ENCODE measurements at regions not wholly inside any gene's neighbourhood (a gene's known extent, or its start where the extent isn't known, plus 50 kb on each side); places are given as distances from the start of the nearest gene placed in this dataset.

- Histone ChIP-seq H3K9me3 (ENCODE audit: insufficient read depth, low read depth, low read length) (no peaks in the 10 kb centered on the region), H3K9ac (ENCODE audit: low read depth, low read length, poor library complexity, severe bottlenecking) (no peak overlapping the region), H3K79me2 (ENCODE audit: insufficient read depth, low read length) (no peaks in the 10 kb centered on the region), H3K9me2 (replicated peaks; ENCODE audit: low read depth, low read length) (no peaks in the 10 kb centered on the region), H2AFZ (ENCODE audit: low read length) (no peak overlapping the region), H3K4me1 (ENCODE audit: insufficient read depth, low read length, poor library complexity, severe bottlenecking) (no peaks in the 10 kb centered on the region), H3K4me2 (ENCODE audit: low read depth, low read length, poor library complexity, severe bottlenecking) (no peak overlapping the region), H3F3A (ENCODE audit: low read depth) (no peaks in the 10 kb centered on the region), H4K20me1 (ENCODE audit: insufficient read depth, low read length, poor library complexity, severe bottlenecking) (no peaks in the 10 kb centered on the region), H3K27me3 (ENCODE audit: insufficient read depth, low read length, poor library complexity, severe bottlenecking) (no peaks in the 10 kb centered on the region), H3K4me3 (ENCODE audit: low read length, poor library complexity, severe bottlenecking) (no peak overlapping the region), H3K36me3 (ENCODE audit: insufficient read depth, low read length) (no peaks in the 10 kb centered on the region)
- no peak for TF ChIP-seq EZH2phosphoT487 (IDR thresholded peaks at IDR 0.05; ENCODE audit: borderline replicate concordance)
- TF ChIP-seq, protein P1, sequence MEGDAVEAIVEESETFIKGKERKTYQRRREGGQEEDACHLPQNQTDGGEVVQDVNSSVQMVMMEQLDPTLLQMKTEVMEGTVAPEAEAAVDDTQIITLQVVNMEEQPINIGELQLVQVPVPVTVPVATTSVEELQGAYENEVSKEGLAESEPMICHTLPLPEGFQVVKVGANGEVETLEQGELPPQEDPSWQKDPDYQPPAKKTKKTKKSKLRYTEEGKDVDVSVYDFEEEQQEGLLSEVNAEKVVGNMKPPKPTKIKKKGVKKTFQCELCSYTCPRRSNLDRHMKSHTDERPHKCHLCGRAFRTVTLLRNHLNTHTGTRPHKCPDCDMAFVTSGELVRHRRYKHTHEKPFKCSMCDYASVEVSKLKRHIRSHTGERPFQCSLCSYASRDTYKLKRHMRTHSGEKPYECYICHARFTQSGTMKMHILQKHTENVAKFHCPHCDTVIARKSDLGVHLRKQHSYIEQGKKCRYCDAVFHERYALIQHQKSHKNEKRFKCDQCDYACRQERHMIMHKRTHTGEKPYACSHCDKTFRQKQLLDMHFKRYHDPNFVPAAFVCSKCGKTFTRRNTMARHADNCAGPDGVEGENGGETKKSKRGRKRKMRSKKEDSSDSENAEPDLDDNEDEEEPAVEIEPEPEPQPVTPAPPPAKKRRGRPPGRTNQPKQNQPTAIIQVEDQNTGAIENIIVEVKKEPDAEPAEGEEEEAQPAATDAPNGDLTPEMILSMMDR (conservative IDR thresholded peaks at IDR 0.05; ENCODE audit: low read length): no peak
These were observed 133.1 kb upstream of the NANOGP8 start for GRCh38 chr15:35218215-35218614.

DNA sequence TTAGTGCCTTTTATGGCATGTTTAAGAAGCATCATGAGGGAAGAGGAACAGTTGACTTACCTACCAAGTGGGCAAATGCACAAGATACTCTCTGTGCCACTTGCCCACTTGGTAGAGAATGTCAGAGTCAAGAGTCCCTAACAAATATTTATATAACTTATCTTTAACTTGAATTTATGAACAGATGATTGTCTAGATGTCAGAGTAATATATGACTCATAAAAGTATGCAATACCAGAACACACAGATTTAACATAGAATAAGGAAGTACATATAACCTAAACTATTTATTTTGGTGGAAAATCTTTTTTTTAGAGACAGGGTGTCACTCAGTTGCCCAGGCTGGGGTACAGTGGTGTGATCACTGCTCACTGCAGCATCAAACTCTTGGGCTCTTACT lies 130.0 kb upstream of the NANOGP8 start:
- H3K36me3 ChIP-seq (ENCODE audit: insufficient read depth, low read length): no peaks in the 10 kb centered on the region
- TF ChIP-seq, protein P1 (conservative IDR thresholded peaks at IDR 0.05; ENCODE audit: low read length): no peak
- TF ChIP-seq EZH2phosphoT487 (IDR thresholded peaks at IDR 0.05; ENCODE audit: borderline replicate concordance): no peak
- H3K4me3 ChIP-seq (ENCODE audit: low read length, poor library complexity, severe bottlenecking): no peak overlapping the region
- no peaks in the 10 kb centered on the region for H3K9me3 ChIP-seq (ENCODE audit: insufficient read depth, low read depth, low read length)
- H4K20me1 ChIP-seq (ENCODE audit: insufficient read depth, low read length, poor library complexity, severe bottlenecking): no peaks in the 10 kb centered on the region
- H3K27me3 ChIP-seq (ENCODE audit: insufficient read depth, low read length, poor library complexity, severe bottlenecking): no peaks in the 10 kb centered on the region
- no peaks in the 10 kb centered on the region for H3K9me2 ChIP-seq (replicated peaks; ENCODE audit: low read depth, low read length)
- H3K4me1 ChIP-seq (ENCODE audit: insufficient read depth, low read length, poor library complexity, severe bottlenecking): no peaks in the 10 kb centered on the region
- H3K4me2 ChIP-seq (ENCODE audit: low read depth, low read length, poor library complexity, severe bottlenecking): no peak overlapping the region
- no peak overlapping the region for H2AFZ ChIP-seq (ENCODE audit: low read length)
- no peaks in the 10 kb centered on the region for H3K79me2 ChIP-seq (ENCODE audit: insufficient read depth, low read length)
- H3F3A ChIP-seq (ENCODE audit: low read depth): no peaks in the 10 kb centered on the region
- H3K9ac ChIP-seq (ENCODE audit: low read depth, low read length, poor library complexity, severe bottlenecking): no peak overlapping the region

DNA sequence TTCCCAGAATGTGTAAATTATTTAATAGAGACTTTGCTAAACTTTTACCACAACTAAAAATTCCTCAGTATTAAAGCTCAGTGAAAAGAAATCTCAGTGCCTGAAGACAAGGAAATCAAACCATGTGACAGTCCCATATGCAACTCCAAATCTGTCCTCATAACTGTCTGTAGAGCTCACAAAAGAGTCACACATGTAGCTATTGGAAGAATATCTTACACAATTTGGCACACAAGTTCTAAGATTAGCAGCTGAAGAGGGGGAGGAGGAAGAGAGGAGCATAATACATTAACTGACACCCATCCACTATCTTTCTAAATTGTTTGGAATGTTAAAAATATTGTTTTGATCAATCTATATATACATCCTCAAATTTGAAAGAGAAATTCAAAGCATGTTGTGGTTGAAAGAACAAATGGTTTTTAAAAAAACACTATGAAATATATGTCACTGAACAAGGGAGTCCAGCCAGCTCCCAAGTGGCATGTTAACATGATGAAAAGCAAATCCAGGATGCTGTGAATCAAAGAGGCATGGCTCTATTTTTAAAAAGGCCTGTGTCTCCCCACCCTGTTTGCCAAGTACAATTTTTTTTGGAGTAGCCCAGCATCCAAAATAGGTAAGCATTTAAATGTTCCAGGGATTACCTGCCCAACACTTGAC lies 126.3 kb upstream of the NANOGP8 start:
- no peaks in the 10 kb centered on the region for H3K36me3 ChIP-seq (ENCODE audit: insufficient read depth, low read length)
- no peak overlapping the region for H3K9ac ChIP-seq (ENCODE audit: low read depth, low read length, poor library complexity, severe bottlenecking)
- no peaks in the 10 kb centered on the region for H3K9me3 ChIP-seq (ENCODE audit: insufficient read depth, low read depth, low read length)
- no peaks in the 10 kb centered on the region for H3K4me1 ChIP-seq (ENCODE audit: insufficient read depth, low read length, poor library complexity, severe bottlenecking)
- H4K20me1 ChIP-seq (ENCODE audit: insufficient read depth, low read length, poor library complexity, severe bottlenecking): no peaks in the 10 kb centered on the region
- no peaks in the 10 kb centered on the region for H3F3A ChIP-seq (ENCODE audit: low read depth)
- H3K4me3 ChIP-seq (ENCODE audit: low read length, poor library complexity, severe bottlenecking): no peak overlapping the region
- H2AFZ ChIP-seq (ENCODE audit: low read length): no peak overlapping the region
- no peaks in the 10 kb centered on the region for H3K79me2 ChIP-seq (ENCODE audit: insufficient read depth, low read length)
- TF ChIP-seq, protein P1 (conservative IDR thresholded peaks at IDR 0.05; ENCODE audit: low read length): no peak
- TF ChIP-seq EZH2phosphoT487 (IDR thresholded peaks at IDR 0.05; ENCODE audit: borderline replicate concordance): no peak
- H3K9me2 ChIP-seq (replicated peaks; ENCODE audit: low read depth, low read length): no peaks in the 10 kb centered on the region
- H3K27me3 ChIP-seq (ENCODE audit: insufficient read depth, low read length, poor library complexity, severe bottlenecking): no peaks in the 10 kb centered on the region
- no peak overlapping the region for H3K4me2 ChIP-seq (ENCODE audit: low read depth, low read length, poor library complexity, severe bottlenecking)
